Loucy (cell line): ENCODE measurements at regions not wholly inside any gene's neighbourhood (a gene's known extent, or its start where the extent isn't known, plus 50 kb on each side); places are given as distances from the start of the nearest gene placed in this dataset.

Experiments
- H2AFZ ChIP-seq: fragments of 200-600 bp; sonication (generic); 2 replicates; pipeline ENCODE4 v1.6.0; 2016; ENCODE audit warnings: antibody characterized with exemption, mild to moderate bottlenecking, low read length, moderate library complexity
- H3F3A ChIP-seq: fragments of 200-600 bp; 2 replicates; pipeline ENCODE4 v1.6.0; 2016; ENCODE audit warnings: antibody characterized with exemption, low read depth, mild to moderate bottlenecking
- H3K27me3 ChIP-seq: fragments of 200-600 bp; sonication (generic); 2 replicates; pipeline ENCODE4 v1.6.1; 2014; ENCODE audit warnings: low read length, mild to moderate bottlenecking; ENCODE audit not compliant: insufficient read depth, poor library complexity, severe bottlenecking
- H3K36me3 ChIP-seq: fragments of 200-600 bp; sonication (generic); 2 replicates; pipeline ENCODE4 v1.6.1; 2016; ENCODE audit warnings: low read length; ENCODE audit not compliant: insufficient read depth
- H3K4me1 ChIP-seq: fragments of 200-600 bp; sonication (generic); 2 replicates; pipeline ENCODE4 v1.5.1; 2014; ENCODE audit warnings: low read length, mild to moderate bottlenecking; ENCODE audit not compliant: insufficient read depth, poor library complexity, severe bottlenecking
- H3K4me2 ChIP-seq: fragments of 200-600 bp; sonication (generic); 2 replicates; pipeline ENCODE4 v1.6.0; 2014; ENCODE audit warnings: antibody characterized with exemption, low read length, low read depth, mild to moderate bottlenecking; ENCODE audit not compliant: poor library complexity, severe bottlenecking
- H3K4me3 ChIP-seq: fragments of 200-600 bp; sonication (generic); 2 replicates; pipeline ENCODE4 v1.5.1; 2014; ENCODE audit warnings: low read length, mild to moderate bottlenecking, mixed read lengths; ENCODE audit not compliant: poor library complexity, severe bottlenecking
- H3K79me2 ChIP-seq: fragments of 200-600 bp; sonication (generic); 2 replicates; pipeline ENCODE4 v1.6.1; 2014; ENCODE audit warnings: low read length; ENCODE audit not compliant: insufficient read depth
- H3K9ac ChIP-seq: fragments of 200-600 bp; sonication (generic); 2 replicates; pipeline ENCODE4 v1.6.0; 2014; ENCODE audit warnings: mild to moderate bottlenecking, low read depth, low read length, moderate library complexity; ENCODE audit not compliant: poor library complexity, severe bottlenecking
- H3K9me2 ChIP-seq: fragments of 200-600 bp; sonication (generic); replicated peaks from 2 replicates; pipeline ENCODE4 v1.6.1; 2016; ENCODE audit warnings: low read depth, low read length, mixed read lengths
- H3K9me3 ChIP-seq: fragments of 200-600 bp; sonication (generic); 2 replicates; pipeline ENCODE4 v1.6.1; 2014; ENCODE audit warnings: mild to moderate bottlenecking, antibody characterized with exemption, low read length, low read depth; ENCODE audit not compliant: insufficient read depth
- H4K20me1 ChIP-seq: fragments of 200-600 bp; sonication (generic); 2 replicates; pipeline ENCODE4 v1.6.0; 2014; ENCODE audit warnings: antibody characterized with exemption, low read length, mild to moderate bottlenecking; ENCODE audit not compliant: insufficient read depth, poor library complexity, severe bottlenecking
- CTCF ChIP-seq: fragments of 200-600 bp; sonication (generic); conservative IDR thresholded peaks from 2 replicates; pipeline ENCODE4 v1.5.1; 2014; ENCODE audit warnings: mild to moderate bottlenecking, antibody characterized with exemption, low read length
- EZH2phosphoT487 ChIP-seq: fragments of 200-600 bp; IDR thresholded peaks from 2 replicates; pipeline ENCODE4 v1.6.1; 2018; ENCODE audit warnings: antibody characterized with exemption, mild to moderate bottlenecking, moderate library complexity, borderline replicate concordance

- no peaks in the 10 kb centered on the region for H4K20me1 ChIP-seq
- no peaks in the 10 kb centered on the region for H3K9me2 ChIP-seq
- H3K36me3 ChIP-seq: no peaks in the 10 kb centered on the region
- H3K9ac ChIP-seq: no peak overlapping the region
- no peak overlapping the region for H2AFZ ChIP-seq
- no peaks in the 10 kb centered on the region for H3K27me3 ChIP-seq
- TF ChIP-seq EZH2phosphoT487 (no peak), CTCF (no peak)
- no peaks in the 10 kb centered on the region for H3K79me2 ChIP-seq
- no peak overlapping the region for H3K4me2 ChIP-seq
- H3K4me1 ChIP-seq: peaks cover 11% of the 10 kb centered on the region
- no peaks in the 10 kb centered on the region for H3K9me3 ChIP-seq
- H3F3A ChIP-seq: no peaks in the 10 kb centered on the region
- H3K4me3 ChIP-seq: no peak overlapping the region
Observed at GRCh38 chr15:68524753-68525584, 53.8 kb upstream of the CORO2B start.

- no peak overlapping the region for H3K9ac ChIP-seq
- no peaks in the 10 kb centered on the region for H3K79me2 ChIP-seq
- TF ChIP-seq EZH2phosphoT487 (no peak), CTCF (no peak)
Observed at GRCh38 chr15:68525815-68526214, 53.0 kb upstream of the CORO2B start.

GRCh38 chr15:68526269-68526668, 52.5 kb upstream of the CORO2B start:
- H3K36me3 ChIP-seq: no peaks in the 10 kb centered on the region
- no peak overlapping the region for H3K9ac ChIP-seq
- H2AFZ ChIP-seq: no peak overlapping the region
- H4K20me1 ChIP-seq: no peaks in the 10 kb centered on the region
- H3K27me3 ChIP-seq: no peaks in the 10 kb centered on the region
- no peak for TF ChIP-seq CTCF
- no peak for TF ChIP-seq EZH2phosphoT487
- no peak overlapping the region for H3K4me2 ChIP-seq
- peaks cover 11% of the 10 kb centered on the region for H3K4me1 ChIP-seq
- H3K79me2 ChIP-seq: no peaks in the 10 kb centered on the region
- H3K9me3 ChIP-seq: no peaks in the 10 kb centered on the region
- no peaks in the 10 kb centered on the region for H3K9me2 ChIP-seq
- H3F3A ChIP-seq: no peaks in the 10 kb centered on the region
- no peak overlapping the region for H3K4me3 ChIP-seq

More at GRCh38 chr15:68525815-68526214, 53.0 kb upstream of the CORO2B start:
- Histone ChIP-seq H3K4me1 (peaks cover 11% of the 10 kb centered on the region), H3K4me2 (no peak overlapping the region), H3K9me2 (no peaks in the 10 kb centered on the region), H3F3A (no peaks in the 10 kb centered on the region), H2AFZ (no peak overlapping the region), H3K36me3 (no peaks in the 10 kb centered on the region), H4K20me1 (no peaks in the 10 kb centered on the region), H3K9me3 (no peaks in the 10 kb centered on the region), H3K27me3 (no peaks in the 10 kb centered on the region), H3K4me3 (no peak overlapping the region)
